ENCODE measurements at regions not wholly inside any gene's neighbourhood (a gene's known extent, or its start where the extent isn't known, plus 50 kb on each side); places are given as distances from the start of the nearest gene placed in this dataset.

GRCh38 chr9:134541097-134541747, 100.4 kb upstream of the COL5A1 start:
- Mint-ChIP-seq H3K27ac (no peak overlapping the region), H3K9me3 (peaks cover 6% of the 10 kb centered on the region), H3K4me3 (no peak overlapping the region), H3K27me3 (ENCODE audit: insufficient read depth) (peaks cover 1% of the 10 kb centered on the region), H3K4me1 (peaks cover 13% of the 10 kb centered on the region), H3K36me3 (ENCODE audit: low read depth) (no peaks in the 10 kb centered on the region)
- Histone ChIP-seq H3K9ac (ENCODE audit: extremely low read depth, low read length, poor library complexity, severe bottlenecking) (no peak overlapping the region), H3K27ac (ENCODE audit: low read depth, low read length) (no peak overlapping the region), H3K36me3 (ENCODE audit: control insufficient read depth, insufficient read depth, low read length) (no peaks in the 10 kb centered on the region), H3K4me1 (ENCODE audit: control insufficient read depth, insufficient read depth, low read length) (peaks cover 4% of the 10 kb centered on the region), H3K9me3 (ENCODE audit: control insufficient read depth, low read length) (no peaks in the 10 kb centered on the region), H3K27me3 (ENCODE audit: control insufficient read depth, insufficient read depth, low read length, poor library complexity, severe bottlenecking) (no peaks in the 10 kb centered on the region), H3K4me3 (ENCODE audit: low read length) (no peak overlapping the region)
- 94 to 99% methylated on average over 20 to 24 of the region's 24 CpGs for WGBS, 2 experiments (ENCODE audit: insufficient coverage in 1 of 2, insufficient read length in 1 of 2)
- TF ChIP-seq CTCF (conservative IDR thresholded peaks at IDR 0.05), result no peak
- no peak for DNase-seq

DNA sequence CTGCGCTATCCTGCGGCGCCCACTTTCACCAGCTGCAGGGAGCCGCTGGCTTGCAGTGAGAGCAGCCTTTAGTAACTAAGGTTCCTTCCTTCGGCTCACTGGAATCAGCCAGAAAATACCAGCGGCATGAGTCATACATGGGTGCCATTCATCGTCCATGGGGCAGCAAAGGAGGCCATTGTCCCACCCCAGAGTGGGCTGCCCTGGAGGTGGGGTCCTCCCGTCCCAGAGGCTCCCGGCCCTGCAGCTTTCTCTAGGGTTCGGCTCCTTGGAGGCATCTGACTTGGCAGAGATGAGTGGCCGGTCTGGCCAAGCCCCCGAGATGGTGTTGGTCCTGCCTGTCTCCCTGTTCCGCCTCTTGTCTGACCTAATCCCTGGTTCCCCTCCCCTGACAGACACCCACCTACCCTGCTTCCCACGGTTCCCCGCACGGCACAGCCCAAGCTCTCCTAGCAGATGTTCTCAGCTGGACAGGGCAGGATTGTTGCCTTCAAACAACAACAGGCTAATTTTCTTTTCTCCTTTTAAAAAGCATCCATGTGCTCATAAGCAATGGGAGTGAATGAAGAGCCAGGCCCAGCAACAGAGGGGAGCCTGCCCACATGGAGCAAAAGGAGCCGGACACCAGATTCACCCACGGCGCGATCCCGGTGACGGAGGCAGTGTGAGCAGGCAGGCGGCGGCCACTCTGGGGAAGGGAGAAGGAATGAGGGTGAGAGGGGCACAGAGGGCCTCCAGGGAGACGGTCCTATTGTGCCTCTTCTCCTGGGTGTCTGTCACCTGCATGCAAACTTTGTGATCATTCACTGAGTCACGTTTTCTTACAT, 97.0 kb upstream of the COL5A1 start:
- no peak for TF ChIP-seq CTCF (conservative IDR thresholded peaks at IDR 0.05)
- no peak overlapping the region for H3K4me3 ChIP-seq (ENCODE audit: low read length)
- Mint-ChIP-seq H3K4me1 (peaks cover 16% of the 10 kb centered on the region), H3K27me3 (ENCODE audit: insufficient read depth) (peaks cover 1% of the 10 kb centered on the region), H3K9me3 (peaks cover 9% of the 10 kb centered on the region), H3K27ac (peak overlapping the region; percentile 83), H3K36me3 (ENCODE audit: low read depth) (no peaks in the 10 kb centered on the region), H3K4me3 (no peak overlapping the region)
- no peaks in the 10 kb centered on the region for H3K36me3 ChIP-seq (ENCODE audit: control insufficient read depth, insufficient read depth, low read length)
- H3K9me3 ChIP-seq (ENCODE audit: control insufficient read depth, low read length), result no peaks in the 10 kb centered on the region
- H3K4me1 ChIP-seq (ENCODE audit: control insufficient read depth, insufficient read depth, low read length), result peaks cover 4% of the 10 kb centered on the region
- peak; percentile 91 for DNase-seq
- peak overlapping the region; percentile 55 for H3K27ac ChIP-seq (ENCODE audit: low read depth, low read length)
- no peak overlapping the region for H3K9ac ChIP-seq (ENCODE audit: extremely low read depth, low read length, poor library complexity, severe bottlenecking)
- no peaks in the 10 kb centered on the region for H3K27me3 ChIP-seq (ENCODE audit: control insufficient read depth, insufficient read depth, low read length, poor library complexity, severe bottlenecking)
- WGBS, 2 experiments (ENCODE audit: insufficient coverage in 1 of 2, insufficient read length in 1 of 2), result 72 to 76% methylated on average over 18 to 26 of the region's 26 CpGs

DNA sequence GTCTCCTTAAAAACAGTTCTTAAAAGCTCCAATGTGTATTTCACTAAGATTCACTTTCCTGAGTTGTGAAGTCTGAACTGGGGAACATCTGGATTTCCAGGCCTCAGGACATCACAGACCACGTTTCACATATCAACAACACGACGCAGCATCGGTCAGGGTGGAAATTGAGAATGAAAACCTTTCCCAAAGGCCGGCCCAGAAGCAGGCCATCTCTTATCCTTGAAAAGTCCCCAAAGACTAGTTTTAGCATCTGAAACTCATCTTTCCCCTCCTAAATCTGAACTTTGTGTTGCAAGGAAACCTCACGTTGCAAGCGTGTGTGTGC, 96.4 kb upstream of the COL5A1 start:
- no peak overlapping the region for H3K4me3 ChIP-seq (ENCODE audit: low read length)
- DNase-seq, result no peak
- no peaks in the 10 kb centered on the region for H3K9me3 ChIP-seq (ENCODE audit: control insufficient read depth, low read length)
- H3K27me3 ChIP-seq (ENCODE audit: control insufficient read depth, insufficient read depth, low read length, poor library complexity, severe bottlenecking), result no peaks in the 10 kb centered on the region
- Mint-ChIP-seq H3K27ac (no peak overlapping the region), H3K9me3 (peaks cover 10% of the 10 kb centered on the region), H3K27me3 (ENCODE audit: insufficient read depth) (peaks cover 1% of the 10 kb centered on the region), H3K4me1 (peaks cover 16% of the 10 kb centered on the region), H3K4me3 (no peak overlapping the region), H3K36me3 (ENCODE audit: low read depth) (no peaks in the 10 kb centered on the region)
- no peak overlapping the region for H3K27ac ChIP-seq (ENCODE audit: low read depth, low read length)
- H3K9ac ChIP-seq (ENCODE audit: extremely low read depth, low read length, poor library complexity, severe bottlenecking), result no peak overlapping the region
- H3K36me3 ChIP-seq (ENCODE audit: control insufficient read depth, insufficient read depth, low read length), result no peaks in the 10 kb centered on the region
- TF ChIP-seq CTCF (conservative IDR thresholded peaks at IDR 0.05), result no peak
- peaks cover 4% of the 10 kb centered on the region for H3K4me1 ChIP-seq (ENCODE audit: control insufficient read depth, insufficient read depth, low read length)
- 89 to 97% methylated on average over 6 to 7 of the region's 7 CpGs for WGBS, 2 experiments (ENCODE audit: insufficient coverage in 1 of 2, insufficient read length in 1 of 2)

All from endodermal cell (in vitro differentiated cells).